ENCODE measurements at regions not wholly inside any gene's neighbourhood (a gene's known extent, or its start where the extent isn't known, plus 50 kb on each side); places are given as distances from the start of the nearest gene placed in this dataset.
A peak's percentile ranks its signal among the peaks of the same experiment; 100 is the strongest.

DNA sequence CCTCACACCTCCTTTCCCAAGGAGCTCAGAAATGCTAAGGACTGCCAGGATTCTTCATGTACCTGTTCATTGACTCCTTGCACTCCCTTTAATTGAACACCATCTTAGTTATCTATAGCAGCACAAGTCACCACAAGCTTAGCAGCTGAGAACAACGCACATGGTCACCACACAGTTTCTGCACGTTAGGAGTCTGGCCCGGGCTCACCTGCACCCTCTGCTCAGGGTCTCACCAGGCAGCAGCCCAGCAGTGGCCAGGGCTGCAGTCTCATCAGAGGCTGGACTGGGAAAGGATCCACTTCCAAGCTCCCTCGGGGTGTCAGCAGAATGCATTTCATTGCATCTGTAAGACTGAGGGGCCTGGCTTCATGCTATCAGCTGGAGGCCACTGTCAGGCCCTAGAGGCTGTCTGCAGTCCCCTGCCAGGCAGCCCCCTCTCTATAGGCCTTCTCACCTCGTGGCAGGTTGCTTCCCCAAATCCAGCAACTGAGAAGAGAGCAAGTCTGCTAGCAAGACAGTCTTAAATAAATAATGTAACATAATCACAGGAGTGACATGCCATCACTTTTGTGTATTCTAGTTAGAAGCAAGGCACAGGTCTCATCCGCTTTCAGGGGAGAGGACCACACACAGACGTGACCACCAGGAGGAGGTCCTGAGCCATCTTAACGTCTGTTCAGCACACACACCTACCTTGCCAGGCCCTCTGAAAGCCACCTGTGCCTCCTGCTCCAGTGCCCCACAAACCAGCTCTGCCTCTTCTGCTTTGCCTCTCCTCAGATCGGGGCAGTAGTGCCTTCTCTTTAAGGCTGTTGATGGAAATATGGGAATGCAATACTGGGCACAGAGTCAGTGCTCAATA lies 165.2 kb upstream of the CST7 start:
- TF ChIP-seq, protein P1, sequence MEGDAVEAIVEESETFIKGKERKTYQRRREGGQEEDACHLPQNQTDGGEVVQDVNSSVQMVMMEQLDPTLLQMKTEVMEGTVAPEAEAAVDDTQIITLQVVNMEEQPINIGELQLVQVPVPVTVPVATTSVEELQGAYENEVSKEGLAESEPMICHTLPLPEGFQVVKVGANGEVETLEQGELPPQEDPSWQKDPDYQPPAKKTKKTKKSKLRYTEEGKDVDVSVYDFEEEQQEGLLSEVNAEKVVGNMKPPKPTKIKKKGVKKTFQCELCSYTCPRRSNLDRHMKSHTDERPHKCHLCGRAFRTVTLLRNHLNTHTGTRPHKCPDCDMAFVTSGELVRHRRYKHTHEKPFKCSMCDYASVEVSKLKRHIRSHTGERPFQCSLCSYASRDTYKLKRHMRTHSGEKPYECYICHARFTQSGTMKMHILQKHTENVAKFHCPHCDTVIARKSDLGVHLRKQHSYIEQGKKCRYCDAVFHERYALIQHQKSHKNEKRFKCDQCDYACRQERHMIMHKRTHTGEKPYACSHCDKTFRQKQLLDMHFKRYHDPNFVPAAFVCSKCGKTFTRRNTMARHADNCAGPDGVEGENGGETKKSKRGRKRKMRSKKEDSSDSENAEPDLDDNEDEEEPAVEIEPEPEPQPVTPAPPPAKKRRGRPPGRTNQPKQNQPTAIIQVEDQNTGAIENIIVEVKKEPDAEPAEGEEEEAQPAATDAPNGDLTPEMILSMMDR (IDR thresholded peaks at IDR 0.05; ENCODE audit: low read depth, low read length) = no peak
- DNase-seq (ENCODE audit: extremely low read depth, low read depth) = no peak

DNA sequence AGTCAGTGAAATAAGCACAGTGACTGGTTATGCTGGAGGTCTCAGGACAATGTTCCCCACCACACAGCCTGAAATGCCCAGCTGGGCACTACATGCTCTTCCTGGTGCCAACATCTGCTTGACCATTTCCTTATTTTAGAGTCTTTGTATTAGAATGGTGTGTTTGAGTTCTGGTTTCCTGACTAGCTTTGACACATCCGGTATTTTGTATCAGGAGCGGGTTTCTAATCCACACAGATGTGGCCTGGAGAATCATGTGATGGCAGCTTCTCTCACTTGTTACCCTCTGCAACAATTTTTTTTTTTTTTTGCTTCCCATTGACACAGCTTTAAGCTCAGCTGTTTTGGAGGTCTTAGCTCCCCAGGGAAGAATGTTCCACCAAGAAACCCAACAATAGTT lies 164.5 kb upstream of the CST7 start:
- no peak for DNase-seq (ENCODE audit: extremely low read depth, low read depth)
- TF ChIP-seq, protein P1 (IDR thresholded peaks at IDR 0.05; ENCODE audit: low read depth, low read length) = no peak

DNA sequence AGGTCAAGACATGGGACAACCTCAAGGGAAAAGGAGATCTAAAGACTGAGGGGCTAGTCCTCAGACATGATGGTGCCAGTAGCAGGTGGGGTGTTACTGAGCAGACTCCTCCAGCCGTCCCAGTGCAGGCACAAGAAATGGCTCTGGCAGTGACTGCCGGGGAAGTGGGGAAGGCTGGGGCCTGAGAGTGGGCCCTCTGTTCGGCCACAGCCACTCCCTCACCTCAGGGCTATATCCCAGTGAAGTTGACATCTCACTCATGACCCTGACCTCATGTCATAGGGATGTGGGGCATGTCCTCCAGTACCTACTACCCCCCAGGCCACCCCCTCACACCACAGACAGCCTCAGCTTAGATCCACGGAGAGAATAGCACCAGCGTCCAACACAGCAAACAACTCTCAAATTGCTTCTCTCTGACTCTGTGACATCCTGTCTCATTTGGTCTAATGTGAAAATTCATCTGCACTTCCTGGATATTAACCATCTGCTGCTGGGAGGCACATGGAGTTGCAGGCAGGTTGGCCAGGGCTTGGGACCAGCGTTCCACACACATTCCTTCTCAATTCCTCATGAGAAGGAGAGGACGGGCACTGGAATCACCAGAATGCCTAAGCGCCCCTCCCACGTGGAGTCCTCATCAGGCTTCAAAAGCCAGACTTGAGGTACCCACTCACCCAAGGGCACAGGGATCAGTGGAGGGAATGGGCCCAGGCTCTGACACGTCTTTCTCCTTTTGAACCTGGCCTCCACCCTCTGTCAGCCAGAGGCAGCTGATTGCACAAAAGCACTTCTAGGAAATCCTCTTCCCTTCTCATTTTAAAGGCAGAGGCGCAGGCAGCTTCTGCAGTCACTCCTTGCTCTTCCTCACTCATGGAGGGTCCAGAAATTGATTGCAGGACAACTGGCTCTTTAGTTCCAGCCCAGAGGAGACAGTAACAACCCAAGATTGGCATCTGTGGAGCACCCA lies 163.6 kb upstream of the CST7 start:
- DNase-seq (ENCODE audit: extremely low read depth, low read depth) = peak; percentile 11
- TF ChIP-seq, protein P1 (IDR thresholded peaks at IDR 0.05; ENCODE audit: low read depth, low read length) = no peak

DNA sequence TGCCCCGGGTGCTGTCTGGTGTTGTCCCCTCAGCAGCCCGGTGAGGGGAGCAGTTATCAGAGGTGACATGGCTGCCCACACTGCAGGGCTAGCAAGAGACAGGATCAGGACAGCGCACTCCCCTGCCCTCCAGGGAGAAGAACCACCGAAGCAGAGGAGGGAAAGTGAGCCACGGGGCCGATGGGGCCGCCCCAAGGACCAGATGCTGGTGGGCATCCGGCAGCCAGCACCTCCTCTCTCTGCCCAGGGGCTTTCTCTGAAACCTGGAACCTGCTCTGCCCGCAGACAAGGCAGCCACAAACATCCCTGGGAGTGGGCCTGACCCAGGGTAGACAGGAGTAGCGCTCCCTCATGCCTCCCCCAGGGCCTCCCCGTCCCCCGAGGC lies 163.0 kb upstream of the CST7 start:
- no peak for DNase-seq (ENCODE audit: extremely low read depth, low read depth)
- TF ChIP-seq, protein P1 (IDR thresholded peaks at IDR 0.05; ENCODE audit: low read depth, low read length) = no peak

DNA sequence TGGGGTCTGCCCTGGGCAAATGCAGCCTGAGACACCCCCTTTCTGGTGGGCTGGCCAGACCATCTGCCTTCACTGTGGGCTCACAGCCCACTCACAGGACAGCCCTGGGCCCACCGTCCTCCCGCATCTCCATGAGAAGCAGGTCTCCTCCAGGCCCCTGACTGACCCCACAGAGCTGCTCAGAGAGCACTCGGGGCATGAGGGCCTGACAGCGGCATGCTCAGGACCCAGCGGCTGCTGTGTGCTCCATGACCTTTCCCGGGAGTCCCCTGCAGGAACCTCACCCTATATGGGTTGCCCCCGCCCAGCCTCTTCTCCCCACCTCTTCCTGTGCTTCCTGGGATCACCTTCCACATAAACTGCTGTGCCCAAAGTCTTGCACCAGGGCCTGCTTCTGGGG lies 162.4 kb upstream of the CST7 start:
- TF ChIP-seq, protein P1 (IDR thresholded peaks at IDR 0.05; ENCODE audit: low read depth, low read length) = no peak
- DNase-seq (ENCODE audit: extremely low read depth, low read depth) = no peak

DNA sequence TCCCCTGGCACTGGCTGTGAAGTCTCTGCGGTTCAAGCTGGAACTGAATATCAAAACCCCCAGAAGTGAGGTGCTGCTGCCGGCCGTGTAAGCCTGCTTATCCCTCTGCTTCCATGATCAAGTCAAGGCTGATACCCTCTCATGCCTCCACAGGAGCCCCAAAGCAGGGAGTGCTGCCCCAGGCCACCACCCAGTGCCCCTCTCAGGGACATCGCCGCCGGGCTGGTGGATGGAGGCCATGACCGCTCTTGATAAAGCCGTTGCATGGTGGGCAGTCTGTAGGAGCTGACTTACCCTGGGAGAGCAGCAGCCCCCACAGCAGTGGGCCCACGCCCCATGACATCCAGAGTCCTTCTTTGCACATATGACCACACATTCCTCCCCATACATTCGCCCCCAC lies 162.0 kb upstream of the CST7 start:
- no peak for DNase-seq (ENCODE audit: extremely low read depth, low read depth)
- TF ChIP-seq, protein P1 (IDR thresholded peaks at IDR 0.05; ENCODE audit: low read depth, low read length) = no peak

DNA sequence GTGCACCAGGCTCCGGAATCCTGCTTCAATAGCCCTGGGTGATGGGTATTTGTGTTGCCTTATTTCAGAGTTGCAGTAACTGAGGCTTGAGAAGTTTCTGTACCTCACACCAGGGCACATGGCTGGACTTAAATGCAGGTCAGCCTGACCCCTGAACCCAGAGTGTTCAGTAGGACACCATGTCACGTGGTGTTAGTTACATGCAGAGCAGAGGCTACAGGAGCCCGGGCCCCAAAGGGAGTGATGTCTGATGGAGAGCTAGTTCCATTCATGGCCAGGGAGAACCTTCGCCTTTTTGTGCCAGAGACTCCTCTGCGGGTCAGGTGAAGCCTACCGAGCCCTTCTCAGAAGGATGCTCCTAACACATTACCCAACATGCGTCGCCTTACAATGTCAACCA lies 161.4 kb upstream of the CST7 start:
- no peak for DNase-seq (ENCODE audit: extremely low read depth, low read depth)
- TF ChIP-seq, protein P1 (IDR thresholded peaks at IDR 0.05; ENCODE audit: low read depth, low read length) = no peak

All from AG09319 (cell line).